ENCODE measurements at regions not wholly inside any gene's neighbourhood (a gene's known extent, or its start where the extent isn't known, plus 50 kb on each side); places are given as distances from the start of the nearest gene placed in this dataset.

GRCh38 chr4:84100071-84100470 lies 399.0 kb downstream of the NKX6-1 start:
- POLR2A ChIA-PET = no interaction called here
- no peak for DNase-seq (ENCODE audit: extremely low spot score)
- CTCF ChIA-PET = no interaction called here
- TF ChIP-seq CTCF (IDR thresholded peaks at IDR 0.05; ENCODE audit: control extremely low read depth, extremely low read depth, low read depth, missing control alignments) = no peak

GRCh38 chr4:84099599-84099998 lies 399.5 kb downstream of the NKX6-1 start:
- no peak for TF ChIP-seq CTCF (IDR thresholded peaks at IDR 0.05; ENCODE audit: control extremely low read depth, extremely low read depth, low read depth, missing control alignments)
- ChIA-PET POLR2A (no interaction called here), CTCF (no interaction called here)
- no peak for DNase-seq (ENCODE audit: extremely low spot score)

- no peak for TF ChIP-seq CTCF (IDR thresholded peaks at IDR 0.05; ENCODE audit: control extremely low read depth, extremely low read depth, low read depth, missing control alignments)
- CTCF ChIA-PET = no interaction called here
- POLR2A ChIA-PET = no interaction called here
- DNase-seq (ENCODE audit: extremely low spot score) = no peak
These were observed 407.8 kb downstream of the NKX6-1 start for GRCh38 chr4:84091266-84091665.

- no peak for DNase-seq (ENCODE audit: extremely low spot score)
- POLR2A ChIA-PET = no interaction called here
- CTCF ChIA-PET = no interaction called here
- TF ChIP-seq CTCF (IDR thresholded peaks at IDR 0.05; ENCODE audit: control extremely low read depth, extremely low read depth, low read depth, missing control alignments) = no peak
These were observed 409.2 kb downstream of the NKX6-1 start for GRCh38 chr4:84089652-84090437.

- CTCF ChIA-PET = interaction anchor here (1.2 kb wide), 1 partner anchor 17 kb away, joined by 3 read pairs; no protein-coding TSS in a partner anchor
These were observed 413.1 kb downstream of the NKX6-1 start for GRCh38 chr4:84085986-84086385.

GRCh38 chr4:84070289-84070688 lies 428.8 kb downstream of the NKX6-1 start:
- ChIA-PET POLR2A (no interaction called here), CTCF (interaction anchor here (0.8 to 1.0 kb wide), 2 partner anchors 27 to 37 kb away, joined by 3 read pairs; no protein-coding TSS in a partner anchor)
- no peak for DNase-seq (ENCODE audit: extremely low spot score)
- TF ChIP-seq CTCF (IDR thresholded peaks at IDR 0.05; ENCODE audit: control extremely low read depth, extremely low read depth, low read depth, missing control alignments) = no peak

More at GRCh38 chr4:84085986-84086385, 413.1 kb downstream of the NKX6-1 start:
- no peak for TF ChIP-seq CTCF (IDR thresholded peaks at IDR 0.05; ENCODE audit: control extremely low read depth, extremely low read depth, low read depth, missing control alignments)
- POLR2A ChIA-PET = no interaction called here
- DNase-seq (ENCODE audit: extremely low spot score) = no peak
